Fibroblast of upper back skin (primary cell): ENCODE measurements at regions not wholly inside any gene's neighbourhood (a gene's known extent, or its start where the extent isn't known, plus 50 kb on each side); places are given as distances from the start of the nearest gene placed in this dataset.

Experiments
- DNase-seq: peaks from one replicate; pipeline ENCODE4 v3.0.0-alpha.2; 2013

DNA sequence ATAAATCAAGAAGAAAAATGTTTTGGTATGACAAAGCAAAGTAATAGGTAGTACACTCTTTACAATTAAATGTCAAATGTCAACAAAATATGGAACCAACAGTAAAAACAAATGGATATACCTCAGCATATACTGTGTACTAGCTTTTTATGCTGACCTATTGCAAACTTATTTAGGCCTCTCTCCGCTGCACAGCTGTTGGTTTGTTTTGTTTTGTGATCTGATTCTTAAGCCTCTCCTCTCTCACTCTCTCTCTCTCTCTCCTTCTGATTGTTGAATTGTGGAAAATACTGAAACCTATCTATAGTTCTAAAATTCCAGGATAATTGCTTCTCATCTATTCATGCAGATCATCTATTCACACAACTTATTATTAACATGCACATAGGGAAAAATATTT lies 154.9 kb upstream of the ARHGAP28 start:
- no peak for DNase-seq

DNA sequence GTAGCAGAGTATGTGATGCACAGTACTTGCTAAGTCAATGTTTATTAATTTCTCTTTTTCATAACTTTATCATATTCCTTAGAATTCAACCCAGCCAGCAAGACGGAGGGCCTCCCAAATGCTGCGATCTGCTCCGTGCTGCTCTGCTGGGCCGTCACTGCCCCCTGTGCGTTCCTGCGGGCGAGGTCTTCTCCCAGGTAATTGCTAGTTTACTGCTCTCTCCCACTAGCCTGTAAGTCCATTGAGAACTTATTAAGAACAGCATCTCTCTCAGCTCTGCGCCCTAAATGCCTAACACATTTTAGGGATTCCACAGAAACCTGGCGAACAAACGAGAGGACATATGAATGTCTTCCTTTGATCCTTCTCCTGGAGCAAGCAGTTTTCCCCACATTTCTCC lies 153.6 kb upstream of the ARHGAP28 start:
- DNase-seq, result no peak

DNA sequence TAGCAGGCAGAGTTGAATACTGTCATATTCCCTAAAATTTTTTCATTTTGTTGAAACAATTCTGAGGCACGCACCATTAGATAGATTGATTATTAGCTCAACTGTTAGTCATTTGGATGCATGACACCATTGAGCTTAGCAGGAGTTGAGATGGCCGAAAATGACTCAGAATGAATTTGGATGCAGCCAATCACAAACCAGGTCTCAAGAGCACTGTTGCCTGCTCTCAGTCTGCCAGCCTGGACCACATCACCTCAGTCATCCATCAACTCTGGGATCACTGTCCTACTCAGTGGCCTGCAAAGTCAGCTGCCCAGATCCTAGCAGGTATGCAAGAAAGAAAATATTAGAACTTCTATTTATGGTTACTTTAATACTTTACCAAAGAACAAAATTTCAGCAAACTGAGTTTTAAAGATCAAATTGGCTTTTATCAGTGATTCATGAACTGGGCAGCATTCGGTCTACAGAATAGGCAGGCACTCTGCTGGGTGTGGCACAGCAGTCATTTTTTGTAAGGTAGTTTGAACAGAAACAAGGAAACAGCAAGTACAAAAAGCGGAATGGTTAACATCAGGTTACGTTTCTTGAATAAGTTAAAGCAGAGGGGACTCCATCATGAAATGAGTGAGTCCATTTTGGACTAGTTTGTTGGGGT lies 152.7 kb upstream of the ARHGAP28 start:
- no peak for DNase-seq

DNA sequence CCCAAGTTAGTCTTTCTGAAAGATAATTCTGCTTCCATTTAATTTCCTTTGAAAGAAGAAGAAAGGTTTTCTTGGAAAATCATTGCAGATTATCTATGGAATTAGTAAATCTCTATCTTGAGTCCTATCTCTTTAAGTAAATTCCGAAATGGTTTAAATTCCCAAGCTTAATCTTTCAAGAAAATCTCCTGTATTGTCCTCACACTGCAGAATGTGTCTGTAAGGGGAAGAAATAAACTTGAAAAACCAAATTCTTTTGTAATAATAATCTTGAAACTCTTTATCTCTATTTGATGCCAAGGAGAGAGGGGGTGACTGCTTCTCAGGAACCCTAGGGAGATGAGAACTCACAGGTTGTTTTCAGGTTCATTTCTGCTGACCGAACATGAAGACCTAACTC lies 150.8 kb upstream of the ARHGAP28 start:
- DNase-seq, result no peak

DNA sequence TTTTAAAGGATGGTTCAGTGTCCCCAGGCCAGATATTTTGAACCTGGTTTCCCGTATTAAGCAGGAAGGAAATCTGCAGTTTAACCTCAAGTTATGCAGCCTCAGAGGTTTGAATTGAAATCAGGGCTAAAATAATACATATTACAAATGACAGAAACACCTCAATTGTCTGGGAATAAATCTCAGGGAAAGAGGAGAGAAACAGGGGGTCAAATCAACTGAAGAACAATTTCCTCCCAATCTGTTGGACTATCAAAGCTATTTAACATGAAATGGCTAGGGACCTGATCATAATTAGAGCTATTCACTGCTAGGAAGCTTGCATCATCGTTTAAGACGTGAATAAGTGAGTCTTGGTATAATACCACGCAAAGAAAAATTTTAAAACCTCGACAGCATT lies 150.0 kb upstream of the ARHGAP28 start:
- DNase-seq, result no peak

DNA sequence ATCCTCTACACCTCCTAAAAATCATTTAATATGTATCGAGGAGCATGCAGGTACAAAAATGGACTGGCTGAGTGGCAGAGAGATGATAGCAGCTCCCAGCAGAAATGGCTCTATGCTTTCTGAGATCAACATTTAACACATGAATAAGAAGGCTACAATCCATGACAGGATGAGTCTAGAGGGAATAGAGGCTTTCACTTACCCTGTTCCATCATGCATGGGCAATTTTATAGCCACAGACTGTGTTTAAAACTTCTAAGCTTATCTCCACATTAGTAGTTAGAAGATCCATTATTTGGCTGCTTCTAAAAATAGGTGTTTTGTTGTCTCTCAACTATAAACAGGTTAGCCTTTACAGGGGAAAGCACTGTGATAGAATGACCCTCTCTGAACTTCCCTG lies 149.1 kb upstream of the ARHGAP28 start:
- no peak for DNase-seq

DNA sequence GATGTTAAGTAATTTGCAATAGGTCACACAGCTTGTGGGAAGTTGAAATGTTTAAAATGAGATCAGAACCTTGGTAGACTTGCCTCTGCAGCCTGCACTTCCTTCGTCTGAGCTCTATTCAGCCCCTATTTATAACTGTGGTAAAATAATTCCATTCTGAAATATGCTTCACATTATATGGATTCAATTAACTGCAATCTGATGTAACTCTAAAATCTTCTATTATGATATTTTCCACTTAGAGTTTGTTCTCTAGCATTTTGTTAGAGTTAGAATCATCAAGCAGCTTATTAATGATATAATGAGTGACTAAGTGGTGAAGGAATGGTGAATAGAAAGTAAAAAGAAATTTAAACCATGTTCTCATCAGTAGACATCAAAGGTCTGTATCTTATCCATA lies 139.6 kb upstream of the ARHGAP28 start:
- DNase-seq, result peak; percentile 61

DNA sequence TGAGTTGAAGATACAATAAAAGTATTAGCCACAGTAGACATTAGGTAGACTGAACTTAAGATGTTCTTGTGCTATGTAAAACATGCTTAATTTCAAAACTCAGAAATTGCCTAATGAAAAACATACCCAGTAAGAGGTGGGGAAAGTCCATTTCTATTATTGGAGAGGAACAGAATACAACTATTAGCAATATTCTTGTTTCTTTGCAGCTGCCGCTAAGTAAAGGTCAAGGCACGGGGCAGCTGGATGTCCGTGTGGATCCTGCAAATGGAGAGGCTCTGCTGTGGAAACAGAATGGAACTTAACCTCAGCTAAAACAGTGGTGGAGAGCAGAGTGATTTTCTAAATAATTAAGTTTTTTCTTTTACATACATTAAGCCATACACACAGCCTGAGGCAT lies 139.2 kb upstream of the ARHGAP28 start:
- peak; percentile 45 for DNase-seq

DNA sequence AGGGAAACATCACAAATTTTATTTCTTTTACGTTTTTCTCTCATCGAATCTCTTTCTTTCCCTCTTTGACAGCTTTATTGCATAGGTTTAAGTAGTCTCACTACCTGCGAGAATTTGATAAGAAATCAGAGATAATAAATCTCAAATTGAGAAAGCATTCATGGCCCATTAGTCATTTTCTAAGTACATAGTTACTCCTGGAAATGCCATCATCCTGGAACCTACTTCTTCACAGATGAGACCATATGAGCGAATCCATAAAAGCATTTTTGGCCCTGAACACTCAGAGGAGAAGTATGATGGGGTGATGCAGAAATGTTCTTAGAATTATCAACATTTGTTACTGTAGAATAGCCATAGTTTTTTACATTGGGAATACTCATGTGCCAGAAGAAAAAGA lies 138.0 kb upstream of the ARHGAP28 start:
- peak; percentile 83 for DNase-seq

DNA sequence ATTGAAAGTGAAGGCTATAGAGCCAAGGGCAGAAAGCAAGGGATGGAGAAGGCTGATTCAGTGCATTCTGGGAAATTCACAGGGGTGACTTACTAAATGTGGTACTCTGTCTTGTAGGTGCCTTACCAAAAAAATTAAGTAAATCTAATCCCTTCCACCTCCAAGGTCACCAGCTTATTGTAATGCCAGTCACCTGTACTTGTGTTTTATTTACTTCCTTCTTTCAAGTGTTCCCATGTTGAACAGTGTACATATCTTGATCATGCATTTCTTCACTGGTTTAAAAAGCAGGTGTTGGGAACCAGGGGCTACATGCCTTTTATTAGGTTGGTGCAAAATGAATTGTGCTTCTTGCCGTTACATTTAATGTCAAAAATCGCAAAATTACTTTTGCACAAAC lies 137.0 kb upstream of the ARHGAP28 start:
- no peak for DNase-seq

DNA sequence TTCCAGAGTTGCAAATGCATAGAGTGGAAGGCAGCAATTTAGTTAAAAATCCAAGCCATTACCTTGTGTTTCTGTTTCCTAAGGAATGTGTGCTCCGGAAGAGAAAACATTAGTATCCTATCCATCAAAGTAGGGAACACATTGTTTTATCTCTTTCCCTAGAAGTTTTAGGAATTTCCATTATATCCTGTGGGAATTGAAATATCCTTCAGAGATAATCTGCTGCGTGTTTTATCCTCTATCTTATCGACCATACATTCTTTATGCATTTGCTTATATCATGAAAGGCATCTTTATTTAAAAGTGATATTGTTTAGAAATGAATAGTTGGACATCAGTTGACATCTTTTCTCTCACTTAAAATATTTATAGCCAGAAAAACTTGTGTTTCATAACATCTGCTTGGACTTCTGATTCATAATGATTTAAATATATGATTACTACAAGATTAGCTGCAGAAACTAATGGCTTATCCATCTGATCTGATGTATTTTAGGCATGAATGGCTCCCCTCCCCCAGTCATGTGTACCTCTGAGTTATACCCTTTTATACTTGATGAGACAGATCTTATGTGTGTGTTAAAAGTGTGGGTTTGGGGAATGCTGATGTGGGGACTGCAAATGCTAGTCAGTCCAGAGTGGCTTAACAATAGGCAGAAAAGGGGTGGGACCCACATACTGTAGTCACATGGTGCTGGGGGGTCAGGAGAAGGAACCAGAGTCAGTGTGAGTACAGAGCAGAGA lies 136.2 kb upstream of the ARHGAP28 start:
- peak; percentile 78 for DNase-seq

DNA sequence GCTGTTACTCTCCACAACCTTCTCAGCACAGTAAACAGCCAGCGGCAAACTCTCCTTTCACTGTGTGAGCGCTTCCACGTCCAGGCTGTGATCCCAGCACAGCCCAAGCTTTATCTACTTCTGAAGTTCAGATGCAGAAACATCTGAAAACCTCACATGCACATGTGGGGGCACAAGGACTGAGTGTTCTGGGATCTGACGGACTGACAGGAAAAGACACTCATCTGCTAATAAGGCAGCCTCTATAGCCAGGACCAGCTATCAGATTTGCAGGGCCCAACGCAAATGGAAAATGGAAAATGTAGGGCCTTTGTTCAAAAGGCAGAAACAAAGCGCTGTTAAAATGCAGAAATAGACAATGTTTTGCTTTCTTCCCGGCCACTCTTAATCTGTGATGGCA lies 133.8 kb upstream of the ARHGAP28 start:
- no peak for DNase-seq

DNA sequence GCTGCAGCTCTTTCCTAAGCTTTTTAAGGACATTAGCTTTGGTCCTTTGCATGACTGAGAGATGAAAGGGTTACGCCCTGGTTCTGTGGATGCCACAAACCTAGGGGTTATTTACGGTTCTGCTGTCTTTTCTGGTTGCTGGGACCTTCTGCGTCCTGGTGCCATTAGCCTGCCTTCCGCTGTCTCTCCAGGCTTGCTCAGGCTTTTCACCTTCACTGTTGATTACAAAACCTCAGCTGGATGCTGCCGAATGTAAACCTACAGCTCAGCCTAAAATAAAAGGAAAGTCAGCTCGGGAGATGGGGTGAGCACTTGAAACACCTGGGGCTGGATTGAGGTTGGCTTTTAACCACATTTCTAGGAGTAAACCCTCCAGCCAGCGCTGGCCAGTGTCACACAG lies 130.9 kb upstream of the ARHGAP28 start:
- no peak for DNase-seq

DNA sequence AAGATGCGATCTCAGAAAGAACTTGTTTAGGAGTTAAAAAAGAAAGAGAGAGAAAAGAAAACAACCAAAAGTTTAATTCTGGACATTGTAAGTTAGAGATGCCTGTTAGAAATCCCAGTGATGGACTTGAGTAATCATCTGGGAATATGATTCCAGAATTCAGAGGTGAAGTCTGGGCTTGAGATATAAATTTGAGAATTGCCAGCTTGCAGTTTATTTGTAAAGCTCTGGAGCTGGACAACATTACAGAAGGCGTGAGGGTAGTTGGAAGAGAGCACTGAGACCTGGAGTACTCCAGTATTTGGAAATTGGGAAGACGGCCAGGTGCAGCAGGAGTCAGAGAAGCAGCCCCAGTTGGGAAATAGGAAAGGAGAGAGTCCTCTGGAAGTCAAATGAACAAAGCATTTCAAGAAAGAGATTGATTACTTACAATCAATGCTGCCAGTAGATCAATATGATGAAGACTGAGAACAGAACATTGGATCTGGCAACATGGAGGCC lies 128.8 kb upstream of the ARHGAP28 start:
- no peak for DNase-seq

DNA sequence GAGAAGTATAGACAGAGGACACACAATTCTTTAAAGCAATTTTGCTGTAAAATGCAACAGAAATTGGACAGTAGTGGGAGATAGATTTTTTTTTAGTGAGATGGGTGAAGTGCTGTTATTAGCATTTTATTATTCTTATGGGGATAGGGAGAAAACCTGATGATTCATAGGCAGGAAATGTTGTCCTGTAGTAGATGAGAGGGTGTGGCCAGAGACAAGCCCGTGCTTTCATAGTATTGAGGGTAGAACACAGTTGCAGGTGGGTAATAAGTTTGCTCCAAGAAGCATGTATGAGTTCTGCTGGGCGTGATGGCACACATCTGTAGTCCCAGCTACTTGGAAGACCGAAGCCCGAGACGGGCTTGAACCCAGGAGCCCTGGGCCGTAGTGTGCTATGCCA lies 128.3 kb upstream of the ARHGAP28 start:
- DNase-seq, result no peak

DNA sequence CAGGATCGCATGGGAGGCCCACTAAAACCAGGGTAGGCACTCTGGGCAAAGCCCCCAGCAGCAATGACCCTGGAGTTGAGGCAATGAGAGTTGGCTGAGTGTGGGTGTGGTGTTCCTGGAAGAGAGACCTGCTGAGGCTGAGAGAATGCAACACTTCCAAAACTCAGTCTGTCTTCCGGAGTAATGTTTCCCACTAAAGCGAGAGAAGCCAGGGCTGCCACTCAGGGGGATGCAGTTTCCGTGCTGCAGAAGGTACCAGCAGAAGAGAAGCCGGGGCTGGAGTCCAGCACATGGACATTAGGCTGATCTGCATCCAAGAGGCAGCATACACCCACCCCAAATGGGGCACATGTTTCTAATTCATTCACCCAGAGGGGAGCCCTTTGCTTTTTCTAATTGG lies 127.2 kb upstream of the ARHGAP28 start:
- DNase-seq, result no peak

DNA sequence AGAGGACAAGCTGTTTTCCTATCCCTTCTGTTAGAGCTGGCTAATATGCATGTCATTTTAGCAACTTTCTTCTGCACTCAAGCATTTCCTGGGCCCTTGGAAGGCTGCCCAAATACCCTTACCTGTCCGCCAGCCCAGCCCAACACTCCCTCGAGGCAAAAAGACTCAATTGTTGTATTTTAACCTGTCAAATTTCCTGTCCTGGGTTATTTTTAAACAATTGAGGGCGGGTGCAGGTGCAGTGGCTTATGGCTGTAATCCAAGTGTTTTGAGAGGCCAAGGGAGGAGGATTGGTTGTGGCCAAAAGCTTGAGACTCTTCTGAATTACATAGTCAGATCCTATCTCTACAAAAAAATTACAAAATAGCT lies 125.0 kb upstream of the ARHGAP28 start:
- no peak for DNase-seq

DNA sequence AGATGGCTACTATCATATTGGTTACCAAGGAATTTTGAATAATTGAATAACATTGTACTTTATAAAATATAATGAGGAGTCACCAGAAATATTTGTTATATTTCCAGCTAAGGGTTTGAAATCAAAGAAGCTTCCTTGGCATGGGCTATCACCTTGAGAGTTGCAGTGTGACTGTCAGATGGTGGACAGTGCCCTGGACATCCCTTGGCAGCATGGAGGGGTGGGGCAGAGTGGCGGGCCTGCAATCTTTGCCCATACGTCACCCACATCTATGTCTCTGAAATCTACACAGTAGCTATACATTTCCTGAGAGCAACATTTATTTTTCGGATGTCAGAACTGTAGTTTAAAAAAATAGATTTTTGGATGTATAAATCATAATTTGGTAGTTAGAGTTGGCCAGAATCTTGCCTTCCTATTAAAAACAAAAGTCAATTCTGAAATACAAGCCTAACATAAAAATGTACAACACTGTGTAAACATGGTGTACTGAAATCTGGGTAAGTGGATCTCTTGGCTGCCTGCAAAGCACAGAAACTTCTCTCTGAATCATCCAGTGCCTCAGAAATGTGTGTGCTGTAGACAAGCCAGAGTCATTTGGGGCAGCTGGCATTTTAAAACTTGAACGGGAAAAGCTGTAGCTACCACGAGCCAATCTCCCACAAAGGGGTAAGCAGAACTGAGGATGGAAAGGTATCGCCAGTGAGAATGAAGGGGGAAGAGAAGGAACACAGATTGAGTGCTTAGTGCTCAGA lies 124.2 kb upstream of the ARHGAP28 start:
- DNase-seq, result peak; percentile 36

DNA sequence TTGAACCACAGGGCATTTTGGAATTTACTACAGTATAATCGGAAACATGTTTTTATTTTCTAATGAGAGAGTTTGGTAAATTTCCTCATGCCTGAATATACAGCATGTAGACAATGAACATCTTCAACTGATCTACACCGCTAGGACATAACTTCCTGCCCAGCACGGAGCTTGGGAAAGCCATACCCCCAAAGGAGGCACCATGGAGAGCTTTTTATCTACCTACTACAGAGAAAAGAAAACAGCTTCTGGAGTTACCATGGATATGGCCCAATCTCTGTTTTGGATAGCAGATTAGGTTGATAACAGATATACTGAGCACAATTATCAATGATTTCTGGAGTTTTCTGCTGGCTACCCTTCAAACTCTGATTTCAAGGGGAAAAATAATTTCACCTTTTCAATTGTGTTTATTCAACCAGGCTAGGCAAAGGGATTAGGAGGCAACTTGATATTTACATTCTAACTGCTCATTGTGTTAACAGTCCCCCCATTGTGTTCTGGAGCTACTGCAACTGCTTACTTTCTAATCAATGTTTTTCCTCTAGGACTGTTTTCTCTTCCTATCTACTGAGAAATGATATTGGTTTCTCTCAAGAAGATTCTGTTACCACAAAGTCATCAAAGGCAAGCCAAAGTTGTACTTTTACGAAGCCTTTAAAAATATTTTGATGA lies 123.0 kb upstream of the ARHGAP28 start:
- DNase-seq, result no peak

DNA sequence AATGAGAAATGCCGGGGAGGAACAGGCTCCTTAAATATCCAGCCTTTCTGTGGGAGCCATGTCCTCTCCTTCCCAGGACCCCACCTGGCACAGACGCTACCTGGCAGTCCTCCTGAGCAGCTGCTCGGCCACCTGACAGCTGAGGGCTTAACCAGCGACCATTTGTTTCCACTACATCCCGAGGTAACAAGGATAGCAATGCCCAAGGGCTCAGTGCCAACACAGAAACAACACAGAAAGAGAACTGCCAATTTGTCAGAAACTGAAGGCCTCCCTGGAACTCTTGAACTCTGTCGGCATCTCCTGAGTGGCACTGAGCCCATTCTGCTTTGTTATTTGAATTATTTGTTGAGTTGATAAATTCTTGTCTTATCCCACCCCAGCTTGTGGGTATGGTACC lies 122.2 kb upstream of the ARHGAP28 start:
- DNase-seq, result no peak

DNA sequence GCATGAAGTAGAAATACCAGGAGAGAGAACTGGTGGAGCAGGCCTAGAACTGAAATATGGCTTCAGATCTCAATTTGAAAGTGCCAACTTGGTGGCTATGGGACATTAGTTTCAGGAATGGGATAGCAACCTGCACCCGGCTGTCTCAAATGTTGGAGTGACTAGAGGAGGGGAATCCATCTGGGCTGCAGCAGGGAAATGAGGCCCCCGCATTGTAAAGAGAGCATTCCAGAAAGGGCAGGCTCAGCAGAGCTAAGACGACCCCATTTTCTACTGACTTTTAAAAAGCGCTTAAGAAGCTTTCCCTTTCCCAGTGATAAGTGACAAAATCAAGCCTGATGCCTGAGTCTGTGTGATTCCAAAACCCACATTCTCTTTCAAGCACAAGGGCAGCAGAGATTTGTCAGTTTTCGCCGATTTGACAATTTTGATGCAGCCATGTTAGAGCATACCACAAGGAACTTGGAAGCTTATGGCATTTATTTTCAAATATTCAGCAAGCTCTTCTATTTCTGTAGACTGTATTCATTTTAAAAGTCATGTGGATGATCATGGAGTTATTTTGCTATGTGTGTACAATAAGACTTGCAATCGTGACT lies 119.8 kb upstream of the ARHGAP28 start:
- DNase-seq, result no peak

DNA sequence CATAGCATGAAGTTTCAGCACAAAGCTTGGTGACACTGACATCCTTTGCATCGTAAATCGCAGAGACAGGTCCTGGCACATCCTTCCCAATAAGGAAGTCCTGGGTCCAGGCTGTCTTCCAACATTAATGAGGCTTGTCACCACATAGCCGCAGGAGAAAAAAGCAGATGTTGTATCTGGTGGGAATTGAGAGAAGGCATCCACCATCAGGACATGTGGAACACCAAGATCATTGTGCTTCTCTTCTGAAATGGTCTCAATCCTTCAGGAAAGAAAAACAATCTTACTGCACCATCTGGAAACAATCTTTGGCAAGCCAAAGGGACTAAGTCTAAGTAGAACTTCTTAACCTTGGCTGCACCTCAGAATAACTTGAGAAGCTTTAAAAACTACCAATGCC lies 119.0 kb upstream of the ARHGAP28 start:
- DNase-seq, result peak; percentile 48

DNA sequence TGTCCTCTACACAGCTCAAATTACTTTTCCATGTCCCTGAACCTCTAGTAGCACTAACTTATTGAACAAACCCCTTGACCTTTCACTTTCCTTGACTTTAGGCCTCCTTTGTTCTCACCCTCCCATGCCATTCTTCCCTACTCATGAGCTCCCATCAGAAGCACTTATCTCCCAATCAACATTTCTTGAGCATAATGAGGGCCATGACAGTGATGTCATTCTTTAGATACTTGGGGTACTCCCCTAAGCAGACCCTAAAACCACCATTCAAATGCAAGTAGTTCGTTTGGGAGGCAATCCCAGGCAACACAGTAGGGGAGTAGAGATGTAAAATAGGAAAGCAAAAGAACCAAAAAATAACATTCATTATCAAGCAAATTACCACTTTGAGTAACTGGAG lies 115.9 kb upstream of the ARHGAP28 start:
- DNase-seq, result no peak
